ENCODE measurements at regions not wholly inside any gene's neighbourhood (a gene's known extent, or its start where the extent isn't known, plus 50 kb on each side); places are given as distances from the start of the nearest gene placed in this dataset.

- no peak for TF ChIP-seq CTCF (IDR thresholded peaks at IDR 0.05)
- TF ChIP-seq POLR2A (IDR thresholded peaks at IDR 0.05), result no peak
Measured at GRCh38 chr2:64792995-64793639, 139.4 kb upstream of the SERTAD2 start.
